MM.1S (cell line): ENCODE measurements at regions not wholly inside any gene's neighbourhood (a gene's known extent, or its start where the extent isn't known, plus 50 kb on each side); places are given as distances from the start of the nearest gene placed in this dataset.
"Not testable (repeated sequence)": the region's sequence is repeated elsewhere in the genome, so short reads cannot be mapped to it uniquely, and the experiment has no call there.

Experiments
- EZH2phosphoT487 ChIP-seq: fragments of 300-600 bp; sonication (generic); IDR thresholded peaks from 2 replicates; pipeline ENCODE4 v1.6.1; 2018; ENCODE audit warnings: antibody characterized with exemption, low read length
- TF ChIP-seq, protein P1 (sequence below): fragments of 300-600 bp; sonication (generic); IDR thresholded peaks from 2 replicates; pipeline ENCODE4 v1.5.1; 2016; ENCODE audit warnings: antibody characterized with exemption, low read length, mixed read lengths

DNA sequence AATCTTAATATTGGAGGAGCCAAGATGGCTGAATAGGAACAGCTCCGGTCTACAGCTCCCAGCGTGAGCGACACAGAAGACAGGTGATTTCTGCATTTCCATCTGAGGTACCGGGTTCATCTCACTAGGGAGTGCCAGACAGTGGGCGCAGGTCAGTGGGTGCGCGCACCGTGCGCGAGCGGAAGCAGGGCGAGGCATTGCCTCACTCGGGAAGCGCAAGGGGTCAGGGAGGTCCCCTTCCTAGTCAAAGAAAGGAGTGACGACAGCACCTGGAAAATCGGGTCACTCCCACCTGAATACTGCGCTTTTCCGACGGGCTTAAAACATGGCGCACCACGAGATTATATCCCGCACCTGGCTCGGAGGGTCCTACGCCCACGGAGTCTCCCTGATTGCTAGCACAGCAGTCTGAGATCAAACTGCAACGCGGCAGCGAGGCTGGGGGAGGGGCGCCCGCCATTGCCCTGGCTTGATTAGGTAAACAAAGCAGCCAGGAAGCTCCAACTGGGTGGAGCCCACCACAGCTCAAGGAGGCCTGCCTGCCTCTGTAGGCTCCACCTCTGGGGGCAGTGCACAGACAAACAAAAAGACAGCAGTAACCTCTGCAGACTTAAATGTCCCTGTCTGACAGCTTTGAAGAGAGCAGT is 383.9 kb upstream of the CDIN1 start:
- TF ChIP-seq, protein P1, sequence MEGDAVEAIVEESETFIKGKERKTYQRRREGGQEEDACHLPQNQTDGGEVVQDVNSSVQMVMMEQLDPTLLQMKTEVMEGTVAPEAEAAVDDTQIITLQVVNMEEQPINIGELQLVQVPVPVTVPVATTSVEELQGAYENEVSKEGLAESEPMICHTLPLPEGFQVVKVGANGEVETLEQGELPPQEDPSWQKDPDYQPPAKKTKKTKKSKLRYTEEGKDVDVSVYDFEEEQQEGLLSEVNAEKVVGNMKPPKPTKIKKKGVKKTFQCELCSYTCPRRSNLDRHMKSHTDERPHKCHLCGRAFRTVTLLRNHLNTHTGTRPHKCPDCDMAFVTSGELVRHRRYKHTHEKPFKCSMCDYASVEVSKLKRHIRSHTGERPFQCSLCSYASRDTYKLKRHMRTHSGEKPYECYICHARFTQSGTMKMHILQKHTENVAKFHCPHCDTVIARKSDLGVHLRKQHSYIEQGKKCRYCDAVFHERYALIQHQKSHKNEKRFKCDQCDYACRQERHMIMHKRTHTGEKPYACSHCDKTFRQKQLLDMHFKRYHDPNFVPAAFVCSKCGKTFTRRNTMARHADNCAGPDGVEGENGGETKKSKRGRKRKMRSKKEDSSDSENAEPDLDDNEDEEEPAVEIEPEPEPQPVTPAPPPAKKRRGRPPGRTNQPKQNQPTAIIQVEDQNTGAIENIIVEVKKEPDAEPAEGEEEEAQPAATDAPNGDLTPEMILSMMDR = not testable (repeated sequence)
- not testable (repeated sequence) for TF ChIP-seq EZH2phosphoT487
